CD4-positive, alpha-beta T cell treated with Interleukin-6 for 4 hours (primary cell): ENCODE measurements at regions not wholly inside any gene's neighbourhood (a gene's known extent, or its start where the extent isn't known, plus 50 kb on each side); places are given as distances from the start of the nearest gene placed in this dataset.
A peak's percentile ranks its signal among the peaks of the same experiment; 100 is the strongest.

Experiments used
- DNase-seq: peaks from one replicate; pipeline ENCODE4 v3.0.0-alpha.2; 2020; ENCODE audit warnings: mixed read lengths

DNA sequence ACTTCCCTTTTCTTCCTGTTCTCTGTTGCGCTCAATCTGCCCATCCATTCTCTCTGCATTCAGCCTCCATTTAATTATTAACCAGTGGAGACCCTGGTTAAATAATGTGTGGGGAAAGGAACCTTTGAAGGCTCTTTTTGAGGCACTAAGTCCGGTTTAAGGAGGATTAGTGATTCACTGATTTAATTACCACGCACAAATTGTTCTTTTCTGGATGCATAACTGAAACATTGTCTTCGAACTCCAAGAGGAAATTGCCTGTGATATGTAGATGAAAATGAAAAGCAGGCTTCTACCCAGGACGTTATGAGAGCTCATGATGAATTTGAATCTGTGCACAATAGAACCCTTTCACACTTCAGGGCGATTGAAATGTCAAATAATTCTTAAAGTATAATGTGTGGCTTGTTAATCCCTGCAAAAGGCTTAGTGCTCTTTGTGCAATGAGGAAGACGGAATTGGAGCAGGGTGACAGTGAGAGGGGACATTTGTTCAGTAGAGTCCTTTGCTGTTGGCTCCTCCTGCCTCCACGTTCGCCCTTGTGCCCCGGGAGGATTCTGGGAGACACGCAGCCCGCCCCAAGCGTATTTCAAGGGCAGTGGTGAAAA, 51.1 kb upstream of the ZNF236 start:
- no peak for DNase-seq

DNA sequence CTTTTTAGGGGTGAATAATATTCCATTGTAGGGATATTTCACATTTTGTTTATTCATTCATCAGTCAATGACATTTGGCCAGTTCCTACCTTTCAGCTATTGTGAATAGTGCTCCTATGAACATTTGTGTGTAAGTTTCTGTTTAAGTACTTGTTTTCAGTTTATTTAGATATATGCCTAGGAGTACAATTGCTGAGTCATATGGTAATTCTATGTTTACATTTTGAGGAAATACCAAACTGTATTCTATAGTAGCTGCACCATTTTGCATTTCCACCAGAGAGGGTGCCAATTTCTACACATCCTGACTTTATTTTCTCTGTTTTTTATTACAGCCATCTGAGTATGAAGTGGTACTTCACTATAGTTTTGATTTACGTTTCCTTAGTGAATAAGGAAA, 54.4 kb upstream of the ZNF236 start:
- DNase-seq: no peak

DNA sequence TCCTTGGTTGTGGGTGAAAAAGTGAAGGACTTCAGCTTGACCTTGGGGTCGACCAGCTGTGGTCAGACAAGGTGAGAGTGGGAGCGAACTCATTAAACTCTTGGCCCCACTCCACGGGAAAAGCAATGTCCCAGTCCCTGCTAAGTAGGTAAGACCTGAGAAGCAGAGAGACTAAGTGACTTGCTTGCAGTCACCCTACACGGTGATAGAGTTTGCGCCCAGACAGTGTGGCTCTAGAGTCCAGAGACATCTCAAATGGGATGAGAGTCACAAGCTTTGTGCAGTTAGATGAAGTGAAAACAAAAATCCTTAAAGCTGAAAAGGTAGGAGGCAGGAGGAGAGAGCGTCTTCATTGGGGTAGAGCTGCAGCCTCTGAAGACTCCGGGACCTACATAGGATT, 55.9 kb upstream of the ZNF236 start:
- no peak for DNase-seq

DNA sequence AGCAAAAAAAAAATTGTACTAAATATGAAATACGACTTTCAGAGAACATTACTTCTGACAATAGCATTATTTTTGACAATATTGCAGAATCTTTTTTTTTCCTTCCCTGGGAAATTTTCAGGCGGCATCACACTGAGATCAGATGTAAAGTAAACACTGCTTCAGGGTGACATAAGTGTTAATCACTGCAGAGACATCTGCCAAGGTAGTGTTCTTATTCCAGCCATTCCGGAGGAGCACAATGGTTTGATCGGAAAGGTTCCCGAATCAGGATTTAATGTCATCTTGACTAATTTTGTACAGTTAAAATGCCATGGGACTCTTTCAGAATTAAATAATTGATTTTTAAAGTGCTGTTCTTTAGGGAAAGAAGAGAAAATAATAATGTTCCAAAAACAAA, 56.7 kb upstream of the ZNF236 start:
- no peak for DNase-seq

DNA sequence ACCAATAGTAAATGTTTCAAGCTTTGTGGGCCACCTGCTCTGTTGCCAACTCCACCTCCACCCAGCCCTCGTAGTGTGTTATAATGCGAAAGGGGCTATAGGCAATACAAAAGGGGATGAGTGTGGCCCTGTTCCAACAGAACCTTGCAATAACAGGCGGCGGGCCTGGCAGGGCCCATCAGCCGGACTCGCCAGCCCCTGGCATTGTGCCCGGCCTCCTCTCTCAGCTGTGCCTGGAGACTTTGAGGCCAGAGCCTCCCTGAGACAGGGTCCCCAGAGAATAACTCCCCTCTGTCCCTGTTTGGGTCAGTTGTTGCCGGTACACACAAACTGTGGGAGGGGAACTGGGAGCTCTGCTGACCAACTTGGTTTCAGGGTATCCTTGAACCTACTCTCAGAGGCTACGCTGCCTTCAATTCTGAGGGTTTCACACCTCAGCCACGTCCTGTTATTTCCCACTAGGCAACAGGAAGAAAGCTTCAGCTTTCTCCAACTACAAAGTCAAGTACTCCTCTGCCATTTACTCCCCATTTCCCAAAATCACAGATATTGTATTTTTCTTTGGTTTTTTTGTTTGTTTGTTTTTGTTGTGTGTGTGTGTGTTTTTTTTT, 58.0 kb upstream of the ZNF236 start:
- DNase-seq: no peak

DNA sequence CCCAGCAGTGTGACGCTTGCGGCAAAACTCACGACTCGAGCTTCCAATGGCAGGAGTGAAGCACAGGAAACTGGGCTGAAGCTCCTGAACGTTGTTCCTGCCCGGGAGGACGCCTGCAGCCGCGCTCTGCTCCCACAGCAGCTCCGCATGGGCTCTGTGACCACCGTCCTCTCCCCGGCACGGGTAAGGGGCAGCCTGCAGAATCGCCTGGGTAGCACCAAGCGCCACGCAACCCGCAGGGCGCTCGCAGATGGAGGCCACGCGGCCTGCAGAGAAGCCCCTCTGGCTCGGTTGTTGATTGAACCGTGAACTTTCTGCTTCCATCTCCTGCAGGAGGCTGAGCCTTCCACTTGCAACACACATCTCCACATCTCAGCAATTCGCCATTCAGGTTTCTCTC, 63.3 kb upstream of the ZNF236 start:
- no peak for DNase-seq

DNA sequence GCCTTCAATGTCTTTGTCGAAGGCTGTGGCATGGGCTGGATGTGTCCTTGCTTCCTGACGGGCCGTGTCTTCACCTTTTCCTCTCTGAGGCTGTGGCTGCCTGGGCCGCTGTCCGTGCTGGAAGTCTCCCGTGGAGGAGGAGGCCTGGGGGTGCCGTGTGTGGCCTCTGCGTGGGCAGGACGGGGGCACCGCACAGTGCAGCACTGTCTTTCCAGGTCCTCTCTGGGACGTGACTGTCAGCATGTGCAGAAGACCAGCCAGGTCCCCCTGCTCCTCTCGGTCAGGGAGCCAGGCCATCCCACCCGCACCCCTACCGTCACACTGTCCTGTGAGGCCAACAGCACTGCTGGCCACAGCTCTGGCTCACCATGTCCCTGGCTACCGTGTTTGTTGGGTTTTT, 64.4 kb upstream of the ZNF236 start:
- DNase-seq: no peak

DNA sequence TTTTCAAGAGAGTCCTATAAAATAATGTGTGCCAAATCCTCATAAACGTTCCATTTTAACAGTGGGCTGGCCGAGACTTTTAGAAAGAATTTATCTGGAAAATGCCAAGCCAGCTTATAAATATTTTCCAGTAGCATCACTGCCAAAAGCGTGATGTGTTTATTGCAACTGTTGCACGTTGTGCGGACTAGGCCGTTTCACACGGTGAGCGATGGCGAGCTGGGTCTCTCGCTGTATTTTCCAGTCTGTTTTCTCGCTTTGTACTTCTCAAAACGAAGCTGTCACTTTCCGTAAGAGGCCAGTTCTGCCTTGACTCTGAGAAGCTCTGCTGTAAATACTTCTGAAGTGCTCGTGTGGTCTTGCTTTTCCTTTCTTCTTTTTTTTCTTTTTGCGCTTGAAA, 65.0 kb upstream of the ZNF236 start:
- no peak for DNase-seq

DNA sequence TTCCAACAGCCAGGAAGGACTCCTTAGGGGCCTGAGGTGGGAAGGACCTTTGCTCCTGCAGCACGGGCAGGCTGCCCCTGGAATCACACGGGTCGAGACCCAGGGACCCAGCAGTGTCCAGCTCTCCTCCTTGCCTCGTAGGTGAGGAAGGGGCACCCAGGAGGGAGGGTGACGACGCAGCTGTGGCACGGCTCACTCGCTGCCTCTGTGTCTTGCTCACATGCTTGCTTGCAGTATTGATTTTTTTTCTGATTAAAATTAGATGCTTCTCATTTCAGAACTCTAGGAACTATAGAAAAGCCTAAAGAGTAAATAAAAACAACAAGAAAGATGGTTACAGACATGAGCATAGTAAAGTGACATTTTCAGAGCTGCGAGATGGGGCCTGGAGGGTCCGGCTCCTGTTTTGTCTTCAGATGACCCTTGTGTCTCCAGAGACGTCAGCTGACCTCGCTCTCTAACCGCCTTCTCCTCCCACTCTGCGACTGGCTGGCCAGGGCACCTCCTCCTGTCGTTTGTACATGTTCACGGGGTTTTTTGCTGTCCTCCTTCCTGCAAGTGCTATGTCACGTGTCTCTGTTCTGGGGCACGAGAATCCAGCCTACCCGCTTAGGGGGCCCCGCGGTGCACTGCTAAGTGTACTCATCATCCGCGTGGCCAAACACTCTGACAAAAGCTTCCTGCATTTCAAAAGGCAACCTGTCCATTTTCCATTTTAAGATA, 65.7 kb upstream of the ZNF236 start:
- no peak for DNase-seq

DNA sequence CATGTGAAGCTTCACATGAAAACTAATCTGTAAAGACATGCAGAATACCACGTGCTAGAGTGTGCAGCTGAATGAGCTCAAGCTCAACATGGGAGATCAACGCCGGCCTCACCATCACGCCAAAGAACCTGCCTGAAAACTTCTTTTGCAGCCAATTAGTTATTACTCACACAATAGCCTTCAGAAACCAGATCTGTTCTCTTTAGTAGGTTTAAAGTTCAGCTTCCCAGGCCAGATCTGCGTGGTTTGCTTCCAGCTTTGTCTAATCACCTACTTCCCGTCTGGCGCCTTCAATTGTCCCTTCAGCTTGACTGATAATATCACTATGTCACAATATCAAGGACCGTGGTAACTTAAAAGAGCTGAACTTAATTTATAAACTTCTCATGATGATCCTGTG, 68.0 kb upstream of the ZNF236 start:
- no peak for DNase-seq

DNA sequence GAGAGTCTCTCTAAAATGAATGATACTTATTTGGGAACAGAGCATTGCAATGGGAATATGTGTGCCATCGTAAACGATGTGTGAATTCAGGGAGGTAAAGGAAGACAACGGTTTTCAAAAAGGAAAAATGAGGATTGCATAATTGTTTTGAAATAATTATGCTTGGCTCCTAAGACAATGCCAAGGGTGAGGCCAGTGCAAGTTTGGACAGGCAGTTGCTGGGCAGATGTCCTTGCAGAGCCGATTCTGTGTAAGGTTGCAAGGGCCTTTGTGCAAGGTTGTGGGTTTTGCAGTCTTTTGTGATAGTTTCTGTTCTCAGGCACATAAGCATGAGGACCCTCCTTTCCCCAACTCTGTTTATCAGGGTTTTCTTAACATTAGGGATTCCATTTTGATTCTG, 70.0 kb upstream of the ZNF236 start:
- DNase-seq: no peak

DNA sequence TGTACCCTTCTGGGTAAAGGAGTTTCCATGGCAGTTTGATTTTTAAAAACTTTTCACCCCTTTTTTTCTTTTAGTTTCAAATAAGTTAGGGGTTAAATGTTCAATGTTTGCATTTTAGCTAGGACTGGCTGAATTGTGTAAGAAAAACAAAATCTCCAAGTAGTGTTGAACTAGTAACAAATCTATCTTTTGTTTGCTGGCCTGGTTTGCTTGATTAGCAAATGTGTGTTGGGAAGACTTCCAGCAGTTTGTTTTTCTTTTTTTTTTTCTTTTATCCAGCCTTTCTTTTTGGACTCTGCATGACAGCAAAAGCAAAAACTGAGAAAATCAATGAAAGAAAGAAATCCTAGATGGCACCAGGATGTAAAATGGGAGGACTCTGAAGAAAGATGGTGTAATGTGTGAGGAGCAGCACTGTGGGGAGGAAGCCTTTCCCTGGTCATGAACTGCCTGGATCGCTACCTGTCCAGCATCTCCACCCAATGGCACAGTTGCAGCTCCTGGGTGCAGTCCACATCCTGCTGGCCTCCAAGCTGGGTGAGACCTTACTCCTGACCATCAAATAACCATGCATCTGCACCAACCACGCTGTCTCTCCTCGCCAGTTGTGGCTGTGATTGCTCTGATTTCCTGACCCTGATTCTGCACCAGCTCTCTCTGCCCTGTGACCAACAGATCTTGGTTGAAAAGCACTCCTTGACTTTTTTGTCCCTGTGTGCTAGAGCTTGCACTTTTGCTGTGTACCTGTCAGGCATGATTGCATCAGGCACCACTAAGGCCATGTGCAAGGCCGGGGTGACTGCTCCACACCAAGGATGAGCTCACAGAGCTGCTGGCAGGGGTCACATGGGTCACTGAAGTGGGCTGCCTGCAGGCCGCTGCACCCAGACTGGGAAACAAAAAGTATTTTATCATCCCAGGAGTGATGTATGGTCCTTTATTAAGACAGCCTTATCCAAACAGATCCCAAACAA, 71.2 kb upstream of the ZNF236 start:
- DNase-seq: no peak

DNA sequence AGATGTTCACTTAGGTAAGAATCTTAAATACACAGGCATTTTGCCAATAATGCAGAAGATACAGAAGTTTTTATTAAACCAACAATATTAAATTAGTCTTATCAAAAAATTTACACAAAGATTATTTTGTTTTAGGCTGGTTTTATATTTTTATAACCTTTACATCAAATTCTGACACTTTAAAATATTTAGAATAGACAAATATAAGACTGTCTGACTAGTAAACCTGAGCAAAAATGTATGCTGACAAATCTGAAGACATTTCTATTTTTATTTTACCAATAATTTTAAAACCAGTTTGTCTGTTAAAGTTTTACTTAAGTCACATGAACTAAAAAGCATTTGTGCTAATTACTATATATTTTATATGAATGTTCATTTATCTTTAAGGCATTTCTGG, 72.1 kb upstream of the ZNF236 start:
- no peak for DNase-seq

DNA sequence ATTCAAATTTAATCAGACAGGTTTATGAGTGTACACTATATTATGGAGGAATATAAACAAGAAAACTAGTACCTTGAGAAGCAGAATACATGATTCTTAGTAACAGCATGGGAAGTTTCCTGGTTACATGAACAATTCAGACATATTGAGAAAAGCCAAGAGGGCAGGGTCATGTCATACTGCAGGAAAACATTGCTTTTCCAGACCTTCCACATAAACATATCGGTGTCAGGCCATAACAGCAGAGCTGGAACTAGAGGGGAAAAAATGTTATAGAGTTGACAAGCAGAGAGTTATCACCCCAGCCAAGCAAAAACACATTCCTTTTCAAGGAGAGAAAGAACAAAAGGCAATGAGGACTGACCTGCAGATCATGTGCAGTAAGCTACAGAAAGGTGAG, 74.7 kb upstream of the ZNF236 start:
- no peak for DNase-seq

DNA sequence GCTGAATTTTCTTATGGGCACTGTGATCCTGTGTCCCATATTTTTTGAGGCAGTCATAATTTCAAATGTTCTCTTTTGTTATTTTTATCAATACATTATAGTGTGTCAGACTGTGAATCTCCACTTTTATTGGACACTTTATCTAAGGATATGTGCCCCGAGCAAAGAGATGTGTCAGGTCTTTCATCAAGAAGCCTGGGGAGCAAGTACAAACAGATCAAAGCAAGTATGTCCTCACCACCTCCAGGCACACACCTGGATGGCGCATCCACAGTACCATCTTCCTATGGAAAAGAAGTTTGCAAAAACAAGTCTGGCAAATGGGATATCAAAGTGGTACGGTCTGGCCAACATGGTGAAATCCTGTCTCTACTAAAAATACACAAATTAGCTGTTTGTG, 81.0 kb upstream of the ZNF236 start:
- no peak for DNase-seq

DNA sequence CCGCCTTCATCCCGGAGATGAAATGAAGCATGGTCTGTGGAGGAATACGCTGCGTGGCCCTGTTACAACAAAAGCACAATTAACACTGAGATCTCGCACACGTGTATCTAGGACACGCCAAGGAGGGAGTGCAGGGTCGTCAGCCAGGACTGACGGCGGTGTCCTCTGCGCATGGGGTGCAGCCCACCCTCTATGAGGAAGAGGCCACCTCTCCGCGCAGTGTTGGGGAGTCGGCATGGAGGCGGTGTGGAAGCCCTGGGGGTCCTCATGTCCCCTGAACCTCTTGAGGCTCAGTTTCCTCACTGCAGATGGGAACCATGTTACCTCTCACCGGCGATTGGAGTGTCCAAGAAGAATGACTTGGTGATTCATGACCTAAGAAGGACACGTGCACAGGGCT, 86.0 kb upstream of the ZNF236 start:
- DNase-seq: no peak

DNA sequence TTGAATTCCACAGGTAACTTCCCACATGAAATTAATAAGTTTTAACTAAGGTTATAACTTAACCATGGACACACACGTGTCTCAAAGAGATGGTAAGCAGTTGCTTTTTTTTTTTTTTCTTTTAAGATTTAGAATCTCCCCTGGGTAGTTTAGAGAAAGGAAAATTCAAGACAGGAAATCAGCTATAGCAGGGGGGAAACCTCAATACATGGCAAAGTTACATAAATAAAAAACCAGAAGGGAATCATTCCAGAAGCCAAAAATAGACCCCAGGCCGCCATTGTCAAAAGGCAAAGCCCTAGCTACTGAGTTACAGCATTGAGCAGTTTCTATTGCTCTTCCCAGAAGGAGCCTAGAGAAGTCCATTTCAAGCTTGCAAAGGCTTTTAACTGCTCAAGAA, 91.5 kb upstream of the ZNF236 start:
- no peak for DNase-seq

DNA sequence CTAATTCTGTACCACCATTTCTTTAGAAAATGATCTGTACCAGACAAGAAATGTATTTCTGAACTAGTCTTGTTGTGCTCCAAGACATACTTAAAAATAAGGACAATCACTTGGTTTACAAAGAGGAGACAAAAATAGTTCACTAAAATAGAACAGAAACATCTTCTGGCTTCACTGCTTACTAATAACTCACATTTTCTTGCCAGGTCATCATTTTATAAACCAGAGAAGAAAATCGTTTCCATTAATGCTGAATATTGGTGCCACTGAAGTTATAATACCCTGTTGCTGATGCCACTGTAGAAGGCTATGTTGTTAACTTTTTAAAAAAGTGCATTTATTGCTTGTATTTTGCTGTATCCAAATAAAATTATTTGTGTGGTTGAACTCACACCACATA, 94.8 kb upstream of the ZNF236 start:
- no peak for DNase-seq

DNA sequence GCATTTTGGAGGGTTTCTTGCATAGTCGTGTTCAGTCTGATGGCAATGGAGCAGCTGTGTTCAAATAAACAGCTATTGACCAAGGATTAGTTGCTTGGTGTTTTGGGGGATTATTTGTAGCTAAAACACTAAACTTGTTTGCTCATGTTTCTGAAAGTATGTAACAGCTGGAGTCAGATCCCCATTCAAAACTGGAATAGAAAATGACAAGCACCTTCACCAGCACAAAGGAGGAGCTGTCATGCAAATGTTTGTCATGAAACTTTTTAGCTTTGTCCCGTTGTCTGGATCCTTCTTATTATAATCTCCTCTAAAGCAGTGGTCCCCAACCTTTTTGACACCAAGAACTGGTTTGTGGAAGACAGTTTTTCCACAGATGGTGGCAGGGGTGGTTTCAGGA, 96.9 kb upstream of the ZNF236 start:
- DNase-seq: no peak

DNA sequence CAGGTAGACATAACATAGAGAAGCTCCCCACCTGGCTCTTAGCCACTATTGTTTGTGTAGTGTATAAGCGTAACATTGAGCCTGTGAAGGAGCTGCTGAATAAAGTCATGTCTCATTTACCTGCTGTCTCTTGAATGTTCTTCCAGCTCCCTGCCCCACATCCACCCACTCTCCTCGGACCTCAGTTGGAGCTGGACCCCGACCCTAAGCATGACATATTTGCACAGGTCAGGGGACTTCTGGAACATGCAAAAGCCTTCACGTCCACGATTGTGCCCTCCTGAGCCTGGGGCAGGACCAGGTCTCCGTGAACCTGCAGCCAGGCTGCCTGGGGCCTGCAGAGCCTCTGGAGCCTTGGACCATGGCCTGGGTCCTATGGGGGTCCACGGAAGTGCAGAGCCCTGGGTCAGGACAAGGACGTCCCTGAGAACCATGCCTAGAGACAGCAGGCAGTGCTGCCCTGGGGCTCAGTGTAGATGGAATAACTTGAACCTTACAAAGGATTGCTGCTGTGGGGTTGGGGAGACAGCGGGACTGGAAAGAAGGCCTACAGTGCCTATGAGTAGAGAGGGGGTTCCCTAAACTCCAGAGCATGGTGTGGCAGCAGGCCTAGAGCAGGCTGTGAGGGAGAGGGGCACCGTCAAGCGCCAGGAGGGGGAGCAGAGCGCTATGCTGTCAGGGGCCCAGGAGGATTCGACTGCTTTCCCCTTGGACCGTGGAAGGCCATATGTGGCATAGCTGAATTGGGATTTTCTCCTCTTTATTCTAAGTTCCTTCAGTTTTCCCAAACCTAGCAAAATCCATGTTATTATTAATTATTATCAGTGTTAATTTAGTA, 99.9 kb upstream of the ZNF236 start:
- DNase-seq: no peak

DNA sequence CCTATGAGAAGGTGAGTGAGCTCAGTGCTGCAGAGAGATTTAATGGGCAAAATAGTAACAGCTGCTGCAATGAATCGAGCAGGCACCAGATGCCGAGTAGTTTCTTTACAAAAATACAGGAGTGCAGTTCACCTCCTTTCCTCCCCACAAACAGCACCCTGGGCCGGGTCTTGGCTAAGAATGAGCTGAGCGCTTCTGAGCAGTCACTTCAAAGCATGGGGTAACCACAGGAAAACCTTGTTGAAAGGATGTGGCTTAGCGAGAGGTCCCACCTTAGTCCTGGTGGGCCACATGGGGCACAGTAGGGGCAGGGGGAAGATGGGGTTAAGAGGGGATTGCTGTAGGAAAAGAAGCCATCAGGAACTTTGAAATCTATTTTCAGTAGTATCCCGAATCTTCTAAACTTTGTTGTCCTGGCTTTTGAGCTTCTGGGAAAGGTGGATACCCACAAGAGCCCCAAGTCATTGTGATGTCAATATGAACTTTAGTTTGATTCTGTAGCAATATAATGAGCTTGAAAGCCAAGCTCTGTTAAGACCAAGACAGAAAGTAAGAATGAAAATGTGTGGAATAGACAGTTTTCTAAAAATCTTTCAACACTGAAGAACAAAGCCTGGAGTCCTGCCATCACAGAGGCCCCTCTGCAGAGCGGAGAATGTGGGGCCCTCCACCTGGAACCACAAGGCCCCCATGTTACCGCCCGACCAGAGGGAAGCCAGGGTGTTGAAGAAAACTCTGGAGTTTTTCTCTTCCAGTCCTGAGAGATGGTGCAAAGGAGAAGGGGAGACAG, 101.0 kb upstream of the ZNF236 start:
- peak; percentile 71 for DNase-seq

DNA sequence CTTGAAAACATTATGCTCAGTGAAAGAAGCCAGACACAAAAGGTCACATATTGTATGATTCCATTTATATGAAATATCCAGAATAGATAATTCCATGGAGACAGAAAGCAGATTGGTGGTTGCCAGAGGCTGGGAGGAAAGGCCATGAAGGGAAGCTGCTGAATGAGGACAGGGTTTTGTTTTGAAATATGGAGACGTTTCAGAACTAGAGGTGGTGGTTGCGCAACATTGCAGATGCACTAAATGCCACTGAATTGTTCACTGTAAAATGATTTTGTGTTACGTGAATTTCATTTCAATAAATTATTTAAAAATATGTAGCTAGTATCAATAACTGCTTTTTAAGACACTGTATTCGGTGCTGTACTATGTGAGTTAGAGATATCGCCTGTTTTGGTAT, 101.7 kb upstream of the ZNF236 start:
- no peak for DNase-seq
